NB4 (cell line): ENCODE measurements at regions not wholly inside any gene's neighbourhood (a gene's known extent, or its start where the extent isn't known, plus 50 kb on each side); places are given as distances from the start of the nearest gene placed in this dataset.

Experiments
- POLR2A ChIP-seq: IDR thresholded peaks from 2 replicates; pipeline ENCODE4 v1.6.1; 2011; ENCODE audit warnings: mild to moderate bottlenecking; ENCODE audit not compliant: insufficient read length; ENCODE audit errors: extremely low read depth
- TF ChIP-seq, protein P1 (sequence below): IDR thresholded peaks from one replicate; pipeline ENCODE4 v1.5.1; 2012; ENCODE audit warnings: low read depth, low read length
- TF ChIP-seq, protein P2 (sequence below): IDR thresholded peaks from 2 replicates; pipeline ENCODE4 v1.6.1; 2011; ENCODE audit warnings: low read depth, low read length

- TF ChIP-seq, protein P1, sequence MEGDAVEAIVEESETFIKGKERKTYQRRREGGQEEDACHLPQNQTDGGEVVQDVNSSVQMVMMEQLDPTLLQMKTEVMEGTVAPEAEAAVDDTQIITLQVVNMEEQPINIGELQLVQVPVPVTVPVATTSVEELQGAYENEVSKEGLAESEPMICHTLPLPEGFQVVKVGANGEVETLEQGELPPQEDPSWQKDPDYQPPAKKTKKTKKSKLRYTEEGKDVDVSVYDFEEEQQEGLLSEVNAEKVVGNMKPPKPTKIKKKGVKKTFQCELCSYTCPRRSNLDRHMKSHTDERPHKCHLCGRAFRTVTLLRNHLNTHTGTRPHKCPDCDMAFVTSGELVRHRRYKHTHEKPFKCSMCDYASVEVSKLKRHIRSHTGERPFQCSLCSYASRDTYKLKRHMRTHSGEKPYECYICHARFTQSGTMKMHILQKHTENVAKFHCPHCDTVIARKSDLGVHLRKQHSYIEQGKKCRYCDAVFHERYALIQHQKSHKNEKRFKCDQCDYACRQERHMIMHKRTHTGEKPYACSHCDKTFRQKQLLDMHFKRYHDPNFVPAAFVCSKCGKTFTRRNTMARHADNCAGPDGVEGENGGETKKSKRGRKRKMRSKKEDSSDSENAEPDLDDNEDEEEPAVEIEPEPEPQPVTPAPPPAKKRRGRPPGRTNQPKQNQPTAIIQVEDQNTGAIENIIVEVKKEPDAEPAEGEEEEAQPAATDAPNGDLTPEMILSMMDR = no peak
- TF ChIP-seq POLR2A = no peak
- TF ChIP-seq, protein P2, sequence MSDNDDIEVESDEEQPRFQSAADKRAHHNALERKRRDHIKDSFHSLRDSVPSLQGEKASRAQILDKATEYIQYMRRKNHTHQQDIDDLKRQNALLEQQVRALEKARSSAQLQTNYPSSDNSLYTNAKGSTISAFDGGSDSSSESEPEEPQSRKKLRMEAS = no peak
Measured at GRCh38 chr10:71088054-71088453, 124.3 kb upstream of the UNC5B start.
